HepG2 (cell line): ENCODE measurements at regions not wholly inside any gene's neighbourhood (a gene's known extent, or its start where the extent isn't known, plus 50 kb on each side); places are given as distances from the start of the nearest gene placed in this dataset.

ENCODE experiments used
- ATAC-seq: fragments of 200-7000 bp; cut with Tn5 transposase; 3 replicates; pipeline ENCODE4 v1.9.1; 2020; ENCODE audit warnings: mild to moderate bottlenecking, moderate library complexity
- BruUV-seq: library from RNA; stranded (reverse); fragments of 400-500 nt; replicated peaks from 2 replicates; lab custom pipeline; 2021; lab: Mats Ljungman, UMichigan
- CTCF ChIA-PET: fragments of 300-600 bp; formaldehyde crosslinking; extraction: SDS; loops from one replicate; lab custom pipeline; 2021; ENCODE audit warnings: low total read pairs, inconsistent platforms, low intra/inter-chr PET ratio; lab: Yijun Ruan, JAX
- POLR2A ChIA-PET: fragments of 350-600 bp; sonication (Branson Sonifier 250); formaldehyde crosslinking; loops from one replicate; lab custom pipeline; 2020; ENCODE audit warnings: antibody characterized with exemption, inconsistent platforms; lab: Yijun Ruan, JAX
- DNase-seq: peaks from one replicate; pipeline ENCODE4 v3.0.0-alpha.2; 2015; ENCODE audit warnings: low spot score
- FAIRE-seq: peaks from 3 replicates; lab custom pipeline; 2011; peaks lifted over from hg19 to GRCh38; lab: Jason Lieb, UNC
- H2AFZ ChIP-seq: one replicate; pipeline ENCODE4 v1.6.1; 2011; ENCODE audit warnings: low read length, inconsistent platforms
- H3K27ac ChIP-seq: fragments of 300-600 bp; 3 replicates; pipeline ENCODE4 v1.8.0; 2011; ENCODE audit warnings: mixed run types, mild to moderate bottlenecking, mixed read lengths, low read length, inconsistent platforms; ENCODE audit not compliant: insufficient read depth; ENCODE audit errors: extremely low read length
- H3K27me3 ChIP-seq, 2 experiments: fragments of 200-600 bp in 1 of 2; 2 replicates in 1 of 2; 3 replicates in 1 of 2; pipeline versions ENCODE4 v1.6.0 to v1.8.0; 2011; ENCODE audit warnings: low read length in 2 of 2, mild to moderate bottlenecking in 2 of 2, moderate library complexity in 2 of 2, inconsistent platforms in 1 of 2; ENCODE audit not compliant: insufficient read depth in 2 of 2, control insufficient read depth in 1 of 2
- H3K36me3 ChIP-seq, 2 experiments: fragments of 200-600 bp in 1 of 2; replicated peaks in 1 of 2; 2 replicates in 1 of 2; 3 replicates in 1 of 2; pipeline versions ENCODE4 v1.5.1 to v1.8.0; 2011; ENCODE audit warnings: low read length in 2 of 2, inconsistent platforms in 1 of 2; ENCODE audit not compliant: insufficient read depth in 2 of 2, control insufficient read depth in 1 of 2
- H3K4me1 ChIP-seq: 2 replicates; pipeline ENCODE4 v1.5.1; 2012; ENCODE audit warnings: low read length, inconsistent platforms; ENCODE audit not compliant: insufficient read depth
- H3K4me2 ChIP-seq: 2 replicates; pipeline ENCODE4 v1.6.0; 2011; ENCODE audit warnings: low read depth, low read length, inconsistent platforms
- H3K4me3 ChIP-seq, 3 experiments: fragments of 200-600 bp in 1 of 3; sonication (generic), shearing (Covaris generic) in 1 of 3; replicated peaks in 1 of 3; 2 replicates each; pipeline ENCODE4 v1.5.1; 2011 to 2016; ENCODE audit warnings: low read length in 3 of 3, inconsistent platforms in 2 of 3, low read depth in 2 of 3, mild to moderate bottlenecking in 2 of 3, control low read depth in 1 of 3, mixed read lengths in 1 of 3; ENCODE audit not compliant: insufficient read depth in 1 of 3
- H3K79me2 ChIP-seq: one replicate; pipeline ENCODE4 v1.6.1; 2011; ENCODE audit warnings: low read length, inconsistent platforms; ENCODE audit not compliant: insufficient read depth
- H3K9ac ChIP-seq: 2 replicates; pipeline ENCODE4 v1.6.0; 2011; ENCODE audit warnings: mild to moderate bottlenecking, low read depth, low read length, inconsistent platforms; ENCODE audit not compliant: insufficient read depth
- H3K9me3 ChIP-seq: 2 replicates; pipeline ENCODE4 v1.5.1; 2012; ENCODE audit warnings: mild to moderate bottlenecking, low read length
- H4K20me1 ChIP-seq: 2 replicates; pipeline ENCODE4 v1.6.0; 2011; ENCODE audit warnings: inconsistent platforms, mild to moderate bottlenecking, low read length, moderate library complexity; ENCODE audit not compliant: insufficient read depth
- AGO1 ChIP-seq: fragments of 200-400 bp; formaldehyde crosslinking; IDR thresholded peaks from 2 replicates; pipeline ENCODE4 v1.6.1; 2017; ENCODE audit warnings: mild to moderate bottlenecking, low read depth, low read length, moderate library complexity; ENCODE audit not compliant: poor library complexity, severe bottlenecking
- ATF3 ChIP-seq: sonication (generic); formaldehyde crosslinking; IDR thresholded peaks from 2 replicates; pipeline ENCODE4 v1.4.0; 2020; ENCODE audit warnings: missing genetic modification reagents
- BCL6 ChIP-seq: IDR thresholded peaks from 2 replicates; pipeline ENCODE4 v1.6.1; 2016; ENCODE audit warnings: missing genetic modification reagents, missing compliant biosample characterization
- HHEX ChIP-seq: IDR thresholded peaks from 2 replicates; pipeline ENCODE4 v1.6.1; 2016; ENCODE audit warnings: control low read depth
- MXI1 ChIP-seq: IDR thresholded peaks from 3 replicates; pipeline ENCODE4 v1.6.1; 2012; ENCODE audit warnings: low read depth, low read length, inconsistent platforms, borderline replicate concordance
- ZNF180 ChIP-seq: sonication (generic); formaldehyde crosslinking; IDR thresholded peaks from 2 replicates; pipeline ENCODE4 v1.4.0; 2020; ENCODE audit warnings: low read depth, missing genetic modification reagents, borderline replicate concordance
- ZNF235 ChIP-seq: sonication (generic); formaldehyde crosslinking; IDR thresholded peaks from 2 replicates; pipeline ENCODE4 v1.8.1; 2023; ENCODE audit warnings: mild to moderate bottlenecking, missing genetic modification reagents, borderline replicate concordance
- ZNF720 ChIP-seq: sonication (generic); formaldehyde crosslinking; IDR thresholded peaks from 2 replicates; pipeline ENCODE4 v1.4.0; 2020; ENCODE audit warnings: missing genetic modification reagents
- ZNF766 ChIP-seq: sonication (generic); formaldehyde crosslinking; IDR thresholded peaks from 2 replicates; pipeline ENCODE4 v1.5.0; 2020; ENCODE audit warnings: missing genetic modification reagents, borderline replicate concordance
- ZNF790 ChIP-seq: sonication (generic); formaldehyde crosslinking; IDR thresholded peaks from 2 replicates; pipeline ENCODE4 v1.8.0; 2022; ENCODE audit warnings: missing genetic modification reagents, mild to moderate bottlenecking, borderline replicate concordance
- ZZZ3 ChIP-seq: sonication (generic); formaldehyde crosslinking; IDR thresholded peaks from 2 replicates; pipeline ENCODE4 v1.4.0; 2020; ENCODE audit warnings: missing genetic modification reagents, mild to moderate bottlenecking, borderline replicate concordance
- WGBS: methylation state at CpG from one replicate; pipeline ENCODE4 v1.1.6; 2017; ENCODE audit warnings: low lambda C conversion rate; 5-methylcytosine and 5-hydroxymethylcytosine counted together
- in situ Hi-C: cut with HindIII; loops from 2 replicates; pipeline ENCODE4 v1.10.0; 2017; ENCODE audit warnings: low pct_unique_long_range_greater_than_20kb; ENCODE audit not compliant: extremely low pct_ligation_motif_present
- intact Hi-C: fragments of 100-400 bp; cut with micrococcal nuclease; formaldehyde crosslinking; loops from one replicate; pipeline ENCODE4 v1.10.0; 2022; ENCODE audit not compliant: unreplicated experiment
- TF ChIP-seq, protein P1 (sequence below): sonication (generic); formaldehyde crosslinking; IDR thresholded peaks from 2 replicates; pipeline ENCODE4 v1.9.0; 2022; ENCODE audit warnings: low read depth, missing genetic modification reagents

DNA sequence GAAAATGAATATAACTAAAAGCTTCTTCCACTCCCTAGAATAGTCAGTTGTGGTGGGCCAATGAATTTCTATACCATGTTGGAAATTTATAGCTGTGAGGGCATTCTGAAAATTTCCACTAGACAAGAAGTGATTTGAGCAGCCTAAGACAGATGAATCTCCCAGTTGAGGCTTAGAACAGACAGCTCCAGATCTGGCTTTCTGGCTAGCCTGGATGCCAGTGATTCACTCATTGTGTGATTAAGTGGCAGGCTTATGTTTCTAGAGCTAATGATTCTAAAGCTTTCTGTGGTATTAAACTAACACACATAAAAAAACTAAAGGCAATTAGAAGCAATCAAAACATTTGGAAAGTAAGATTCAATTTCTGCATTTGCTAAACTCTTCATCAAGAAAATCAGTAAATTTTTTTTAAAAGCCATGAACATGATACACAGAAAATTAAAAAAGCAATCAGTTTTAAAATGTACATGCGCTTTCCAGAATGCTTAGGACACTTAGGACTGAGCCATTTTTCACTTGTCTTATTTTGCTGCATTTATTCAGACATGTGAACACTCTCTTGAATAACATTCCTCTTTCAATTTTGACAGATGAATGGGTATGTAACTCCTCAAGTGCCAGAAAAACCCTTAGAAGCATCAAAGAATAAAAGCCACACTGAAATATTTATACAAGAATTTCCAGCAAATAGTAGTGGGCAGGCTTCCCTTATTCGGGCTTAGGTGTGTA, 100.5 kb upstream of the GNAQ start:
- no peaks in the 10 kb centered on the region for H3K79me2 ChIP-seq
- no peak overlapping the region for H3K27ac ChIP-seq
- peak overlapping the region; percentile 43 for H3K4me2 ChIP-seq
- H3K36me3 ChIP-seq, result peaks cover 0 to 1% of the 10 kb centered on the region in 2 experiments; a peak in 1 of 5 replicates
- peak overlapping the region; percentile 8 for H2AFZ ChIP-seq
- peak overlapping the region in 2 of 3 experiments; percentile 41 to 45; a peak in 3 of 6 replicates for H3K4me3 ChIP-seq
- no peaks in the 10 kb centered on the region for H3K27me3 ChIP-seq
- FAIRE-seq, result no peak
- CTCF ChIA-PET, result no interaction called here
- POLR2A ChIA-PET, result no interaction called here
- no peaks in the 10 kb centered on the region for H3K9me3 ChIP-seq
- H3K4me1 ChIP-seq, result no peaks in the 10 kb centered on the region
- TF ChIP-seq MXI1, result no peak
- no peak for TF ChIP-seq ZNF720 (CRISPR knock-in tag)
- TF ChIP-seq HHEX (CRISPR knock-in tag), result no peak
- TF ChIP-seq BCL6 (CRISPR knock-in tag), result no peak
- TF ChIP-seq ZZZ3 (CRISPR knock-in tag), result no peak
- TF ChIP-seq ZNF235 (CRISPR knock-in tag), result no peak
- TF ChIP-seq, all 625 proteins: peak for 0
- DNase-seq, result no peak
- Histone ChIP-seq H4K20me1 (no peaks in the 10 kb centered on the region), H3K9ac (no peak overlapping the region)
- 63% methylated on average over 2 of the region's 2 CpGs for WGBS
- no TSS peak for BruUV-seq
- ATAC-seq, result no peak
- in situ Hi-C loops, result no loop called here
- intact Hi-C loops, result no loop called here

DNA sequence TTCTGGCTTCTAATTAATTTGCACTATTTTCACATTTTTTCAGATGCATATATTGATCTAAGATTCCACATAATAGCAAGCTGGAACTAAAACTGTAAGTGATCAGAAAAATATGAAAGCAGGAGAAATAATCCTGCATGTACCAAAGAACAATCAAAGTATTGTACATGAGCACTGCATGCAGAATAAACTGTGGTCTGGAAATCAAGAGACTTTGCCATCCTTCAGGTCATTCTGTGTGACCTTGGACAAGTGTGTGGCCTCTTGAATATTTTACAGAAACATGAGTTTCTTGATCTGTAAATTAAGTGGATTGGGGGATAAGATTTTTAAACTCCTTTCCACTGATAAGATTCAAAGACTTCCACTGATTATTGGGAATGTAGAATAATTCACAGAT, 99.2 kb upstream of the GNAQ start:
- no peak for FAIRE-seq
- intact Hi-C loops (no loop called here), in situ Hi-C loops (no loop called here)
- TF ChIP-seq ZNF180 (CRISPR knock-in tag) (no peak), ZNF790 (CRISPR knock-in tag) (no peak), ATF3 (CRISPR knock-in tag) (no peak), AGO1 (no peak), ZNF766 (CRISPR knock-in tag) (no peak)
- TF ChIP-seq, protein P1, sequence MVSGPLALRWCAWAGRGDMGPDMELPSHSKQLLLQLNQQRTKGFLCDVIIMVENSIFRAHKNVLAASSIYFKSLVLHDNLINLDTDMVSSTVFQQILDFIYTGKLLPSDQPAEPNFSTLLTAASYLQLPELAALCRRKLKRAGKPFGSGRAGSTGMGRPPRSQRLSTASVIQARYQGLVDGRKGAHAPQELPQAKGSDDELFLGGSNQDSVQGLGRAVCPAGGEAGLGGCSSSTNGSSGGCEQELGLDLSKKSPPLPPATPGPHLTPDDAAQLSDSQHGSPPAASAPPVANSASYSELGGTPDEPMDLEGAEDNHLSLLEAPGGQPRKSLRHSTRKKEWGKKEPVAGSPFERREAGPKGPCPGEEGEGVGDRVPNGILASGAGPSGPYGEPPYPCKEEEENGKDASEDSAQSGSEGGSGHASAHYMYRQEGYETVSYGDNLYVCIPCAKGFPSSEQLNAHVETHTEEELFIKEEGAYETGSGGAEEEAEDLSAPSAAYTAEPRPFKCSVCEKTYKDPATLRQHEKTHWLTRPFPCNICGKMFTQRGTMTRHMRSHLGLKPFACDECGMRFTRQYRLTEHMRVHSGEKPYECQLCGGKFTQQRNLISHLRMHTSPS, result no peak
- DNase-seq, result no peak
- Histone ChIP-seq H3K4me1 (no peaks in the 10 kb centered on the region), H3K27me3 (no peaks in the 10 kb centered on the region), H3K4me3 (no peak overlapping the region), H4K20me1 (no peaks in the 10 kb centered on the region), H2AFZ (no peak overlapping the region), H3K4me2 (no peak overlapping the region), H3K9ac (no peak overlapping the region), H3K27ac (no peak overlapping the region), H3K36me3 (peaks cover 0 to 1% of the 10 kb centered on the region in 2 experiments; a peak in 1 of 5 replicates), H3K79me2 (no peaks in the 10 kb centered on the region), H3K9me3 (no peaks in the 10 kb centered on the region)
- no TSS peak for BruUV-seq
- no peak for ATAC-seq
- POLR2A ChIA-PET, result no interaction called here
- CTCF ChIA-PET, result no interaction called here
